IMR-90 (cell line): ENCODE measurements at regions not wholly inside any gene's neighbourhood (a gene's known extent, or its start where the extent isn't known, plus 50 kb on each side); places are given as distances from the start of the nearest gene placed in this dataset.

Source experiments
- CHD1 ChIP-seq: IDR thresholded peaks from 2 replicates; pipeline ENCODE4 v1.6.1; 2012; ENCODE audit warnings: low read depth, low read length, improper control_type of control experiment
- CTCF ChIP-seq: conservative IDR thresholded peaks from 2 replicates; pipeline ENCODE4 v1.5.1; 2012; ENCODE audit warnings: mild to moderate bottlenecking, low read depth, low read length, improper control_type of control experiment
- MXI1 ChIP-seq: IDR thresholded peaks from 2 replicates; pipeline ENCODE4 v1.6.1; 2012; ENCODE audit warnings: low read depth, mild to moderate bottlenecking, low read length, moderate library complexity, borderline replicate concordance

GRCh38 chr11:110000031-110000502 lies 93.1 kb upstream of the ZC3H12C start:
- TF ChIP-seq CTCF (no peak), MXI1 (no peak), CHD1 (no peak)
